HEK293T (cell line): ENCODE measurements at regions not wholly inside any gene's neighbourhood (a gene's known extent, or its start where the extent isn't known, plus 50 kb on each side); places are given as distances from the start of the nearest gene placed in this dataset.

Experiments used
- ARNT ChIP-seq: fragments of 450-650 bp; IDR thresholded peaks from 2 replicates; pipeline ENCODE4 v1.6.1; 2017; ENCODE audit warnings: mild to moderate bottlenecking
- FOXA1 ChIP-seq: fragments of 450-650 bp; IDR thresholded peaks from 2 replicates; pipeline ENCODE4 v1.6.1; 2016; ENCODE audit warnings: mild to moderate bottlenecking
- FOXM1 ChIP-seq: fragments of 450-650 bp; IDR thresholded peaks from 2 replicates; pipeline ENCODE4 v1.6.1; 2017; ENCODE audit warnings: mild to moderate bottlenecking, borderline replicate concordance
- HDGF ChIP-seq: fragments of 450-650 bp; IDR thresholded peaks from 2 replicates; pipeline ENCODE4 v1.6.1; 2017; ENCODE audit warnings: antibody characterized with exemption, borderline replicate concordance
- LEF1 ChIP-seq: fragments of 450-650 bp; IDR thresholded peaks from 2 replicates; pipeline ENCODE4 v1.6.1; 2017; ENCODE audit warnings: mild to moderate bottlenecking, borderline replicate concordance
- NFRKB ChIP-seq: fragments of 450-650 bp; IDR thresholded peaks from 2 replicates; pipeline ENCODE4 v1.6.1; 2016; ENCODE audit warnings: mild to moderate bottlenecking, moderate library complexity
- PKNOX1 ChIP-seq: fragments of 450-650 bp; IDR thresholded peaks from 2 replicates; pipeline ENCODE4 v1.6.1; 2016
- SUZ12 ChIP-seq: fragments of 450-650 bp; IDR thresholded peaks from 2 replicates; pipeline ENCODE4 v1.6.1; 2016; ENCODE audit warnings: mild to moderate bottlenecking
- TARDBP ChIP-seq: fragments of 450-650 bp; IDR thresholded peaks from 2 replicates; pipeline ENCODE4 v1.6.1; 2016
- ZNF384 ChIP-seq: fragments of 450-650 bp; IDR thresholded peaks from 2 replicates; pipeline ENCODE4 v1.6.1; 2016

GRCh38 chr7:115674467-115675024 is 356.0 kb downstream of the TFEC start:
- TF ChIP-seq SUZ12 (no peak), NFRKB (no peak), TARDBP (no peak), ARNT (no peak), FOXM1 (no peak), HDGF (no peak), ZNF384 (no peak), LEF1 (no peak), FOXA1 (no peak), PKNOX1 (no peak)
